ENCODE measurements at regions not wholly inside any gene's neighbourhood (a gene's known extent, or its start where the extent isn't known, plus 50 kb on each side); places are given as distances from the start of the nearest gene placed in this dataset.
"Not testable (repeated sequence)": the region's sequence is repeated elsewhere in the genome, so short reads cannot be mapped to it uniquely, and the experiment has no call there.

DNA sequence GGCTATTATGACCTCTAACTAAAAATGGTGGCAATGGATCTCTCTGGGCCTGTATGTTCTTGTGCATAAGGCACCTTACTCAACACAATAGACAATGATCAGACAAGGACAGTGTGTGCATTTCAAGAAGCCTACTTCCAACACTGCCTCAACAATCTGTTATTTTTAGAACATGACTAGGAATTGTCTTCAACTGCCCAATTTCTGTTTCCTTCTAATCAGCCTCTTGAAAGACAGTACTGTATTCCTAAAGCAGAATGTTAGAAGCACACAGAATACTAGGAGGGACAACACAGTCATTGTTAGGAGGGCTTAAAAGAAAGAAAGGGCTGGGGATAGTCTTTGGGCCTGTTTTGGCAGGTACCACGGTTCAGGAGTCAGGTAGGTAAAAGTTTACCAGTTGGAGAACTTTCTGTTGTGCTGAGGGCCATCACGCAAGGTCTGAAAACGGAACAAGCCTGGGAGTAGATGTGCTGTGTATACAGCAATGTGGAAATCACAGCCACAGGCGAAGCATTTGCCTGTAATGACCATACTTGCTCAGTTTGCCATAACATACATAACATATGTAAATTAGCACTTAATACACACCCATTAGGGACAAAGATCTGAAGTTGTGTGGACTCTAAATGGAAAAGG, 100.8 kb upstream of the ATXN3L start:
- no peak for DNase-seq

DNA sequence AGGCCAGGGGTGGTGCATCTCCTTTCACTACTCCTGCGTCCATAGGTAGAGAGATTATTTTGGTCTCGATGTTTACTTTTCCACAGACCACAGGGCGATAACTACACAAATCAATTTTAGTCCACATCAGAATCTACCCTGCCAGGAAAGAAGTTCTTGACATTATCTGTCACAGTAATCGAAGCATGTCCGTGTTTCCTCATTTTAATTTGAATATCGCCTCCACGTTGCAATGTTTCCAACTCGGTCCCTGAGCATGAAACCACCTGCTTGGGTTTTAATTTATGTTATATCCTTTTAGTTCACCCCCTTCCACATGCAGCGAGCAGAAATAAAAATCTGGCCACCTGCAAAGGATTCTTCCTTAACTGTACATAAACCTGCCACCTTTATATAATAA, 100.1 kb upstream of the ATXN3L start:
- no peak for DNase-seq

- DNase-seq, result no peak
These were observed 99.4 kb upstream of the ATXN3L start for GRCh38 chrX:13419276-13419675.

GRCh38 chrX:13418126-13419097, 98.6 kb upstream of the ATXN3L start:
- DNase-seq, result no peak

- DNase-seq, result no peak
These were observed 95.7 kb upstream of the ATXN3L start for GRCh38 chrX:13415509-13415908.

DNA sequence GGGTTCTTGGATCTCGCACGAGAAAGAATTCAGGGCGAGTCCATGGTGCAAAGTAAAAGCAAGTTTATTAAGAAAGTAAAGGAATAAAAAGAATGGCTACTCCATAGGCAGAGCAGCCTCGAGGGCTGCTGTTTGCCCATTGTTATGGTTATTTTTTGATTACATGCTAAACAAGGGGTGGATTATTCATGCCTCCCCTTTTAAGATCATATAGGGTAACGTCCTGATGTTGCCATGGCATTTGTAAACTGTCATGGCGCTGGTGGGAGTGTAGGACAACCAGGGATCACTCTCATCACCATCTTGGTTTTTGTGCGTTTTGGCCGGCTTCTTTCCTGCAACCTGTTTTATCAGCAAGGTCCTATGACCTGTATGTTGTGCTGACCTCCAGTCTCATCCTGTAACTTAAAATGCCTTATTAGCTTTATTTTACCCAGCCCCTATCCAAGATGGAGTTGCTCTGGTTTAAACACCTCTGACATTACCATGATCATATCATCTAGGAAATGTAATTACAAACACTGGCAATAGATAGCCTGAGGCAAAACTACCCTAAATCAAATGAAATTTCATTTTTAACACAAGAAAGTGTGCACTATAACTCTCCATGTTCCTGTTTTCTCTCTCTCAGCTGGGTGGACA, 94.3 kb upstream of the ATXN3L start:
- no peak for DNase-seq

DNA sequence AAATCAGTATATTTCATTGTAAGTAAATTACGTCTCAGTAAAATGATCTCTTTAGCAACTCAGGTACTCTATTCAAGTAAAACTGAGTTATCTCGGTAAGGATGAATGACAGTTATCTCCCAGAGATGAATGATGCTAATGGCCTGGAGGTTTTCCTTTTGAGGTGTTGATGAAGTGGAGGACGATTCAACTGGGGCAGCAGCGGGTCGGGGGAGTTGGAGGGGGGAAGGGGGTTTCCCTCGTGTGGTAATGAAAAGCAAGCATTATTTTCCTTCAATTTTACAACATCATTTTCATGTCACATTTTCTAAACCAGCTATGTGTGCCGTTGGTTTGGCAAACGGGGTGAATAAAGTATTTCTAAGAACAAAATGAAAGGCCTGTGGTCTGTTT, 92.4 kb upstream of the ATXN3L start:
- DNase-seq, result no peak

GRCh38 chrX:13411496-13412207, 91.8 kb upstream of the ATXN3L start:
- DNase-seq, result no peak

- not testable (repeated sequence) for DNase-seq
These were observed 88.7 kb upstream of the ATXN3L start for GRCh38 chrX:13408599-13408998.

GRCh38 chrX:13404777-13405176, 84.9 kb upstream of the ATXN3L start:
- not testable (repeated sequence) for DNase-seq

DNA sequence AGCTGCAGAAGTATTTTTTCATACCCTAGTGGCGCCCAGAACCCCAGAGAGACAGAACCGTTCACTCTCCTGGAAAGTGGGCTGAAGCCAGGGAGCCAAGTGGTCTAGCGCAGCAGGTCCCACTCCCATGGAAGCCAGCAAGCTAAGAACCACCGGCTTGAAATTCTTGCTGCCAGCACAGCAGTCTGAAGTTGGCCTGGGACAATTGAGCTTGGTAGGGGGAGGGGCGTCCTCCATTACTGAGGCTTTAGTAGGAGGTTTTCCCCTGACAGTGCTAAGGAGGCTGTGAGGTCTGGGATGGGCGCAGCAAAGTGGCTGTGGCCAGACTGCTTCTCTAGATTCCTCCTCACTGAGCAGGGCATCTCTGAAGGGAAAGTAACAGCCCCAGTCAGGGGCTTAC, 84.5 kb upstream of the ATXN3L start:
- no peak for DNase-seq

- DNase-seq, result no peak
These were observed 81.9 kb upstream of the ATXN3L start for GRCh38 chrX:13401724-13402123.

GRCh38 chrX:13398839-13399238, 79.0 kb upstream of the ATXN3L start:
- DNase-seq, result no peak

GRCh38 chrX:13397878-13398818, 78.3 kb upstream of the ATXN3L start:
- DNase-seq, result no peak

GRCh38 chrX:13396924-13397323, 77.1 kb upstream of the ATXN3L start:
- DNase-seq, result no peak

DNA sequence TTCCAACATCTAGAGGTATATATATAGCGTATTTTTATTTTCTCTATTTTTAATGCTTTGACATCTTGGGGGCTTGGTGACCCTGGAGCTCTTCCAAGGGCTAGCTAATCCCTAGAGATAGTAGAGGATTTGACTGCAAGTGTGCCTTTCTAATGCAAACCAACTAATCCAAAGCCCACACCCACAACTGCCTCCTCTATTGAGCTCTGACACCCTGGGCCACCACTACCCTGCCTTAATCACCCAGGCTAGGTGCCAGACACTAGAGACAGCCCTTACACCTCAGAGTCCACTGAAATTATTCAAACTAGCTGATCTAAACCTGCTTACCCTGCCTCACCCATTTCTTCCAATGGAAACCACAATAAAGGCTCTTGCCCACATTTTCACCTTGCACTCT, 69.6 kb upstream of the ATXN3L start:
- no peak for DNase-seq

- no peak for DNase-seq
These were observed 68.0 kb upstream of the ATXN3L start for GRCh38 chrX:13387666-13388494.

- DNase-seq, result no peak
These were observed 66.8 kb upstream of the ATXN3L start for GRCh38 chrX:13386636-13387035.

DNA sequence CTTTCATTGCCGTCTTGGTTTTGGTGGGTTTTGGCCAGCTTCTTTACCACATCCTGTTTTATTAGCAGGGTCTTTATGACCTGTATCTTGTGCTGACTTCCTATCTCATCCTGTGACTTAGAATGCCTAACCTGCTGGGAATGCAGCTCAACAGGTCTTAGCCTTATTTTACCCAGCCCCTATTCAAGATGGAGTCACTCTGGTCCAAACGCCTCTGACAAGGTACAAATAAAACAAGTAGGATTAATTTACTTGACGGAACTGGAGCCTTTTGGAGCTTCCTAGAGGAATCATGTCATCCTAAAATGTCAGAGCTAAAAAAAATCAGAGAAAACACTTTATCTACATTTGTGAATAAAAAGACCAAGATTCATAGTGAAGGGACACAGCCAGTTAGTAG, 66.2 kb upstream of the ATXN3L start:
- DNase-seq, result no peak

DNA sequence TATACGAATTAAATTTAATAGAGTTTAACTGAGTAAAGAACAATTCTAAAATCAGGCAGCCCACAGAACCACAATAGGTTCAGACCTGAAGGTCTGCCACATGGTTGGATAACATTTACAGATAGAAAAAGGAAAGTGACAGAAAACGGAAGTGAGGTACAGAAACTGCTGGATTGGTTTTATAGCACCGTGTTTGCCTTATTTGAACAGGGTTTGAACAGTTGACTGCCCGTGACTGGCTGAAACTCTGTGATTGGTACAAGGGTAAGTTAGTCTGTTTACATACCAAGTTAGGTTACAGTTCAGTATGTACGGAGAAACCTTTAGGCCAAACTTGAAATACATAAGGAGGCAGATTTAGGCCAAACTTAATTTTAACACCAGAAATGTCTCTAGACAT, 64.1 kb upstream of the ATXN3L start:
- no peak for DNase-seq

DNA sequence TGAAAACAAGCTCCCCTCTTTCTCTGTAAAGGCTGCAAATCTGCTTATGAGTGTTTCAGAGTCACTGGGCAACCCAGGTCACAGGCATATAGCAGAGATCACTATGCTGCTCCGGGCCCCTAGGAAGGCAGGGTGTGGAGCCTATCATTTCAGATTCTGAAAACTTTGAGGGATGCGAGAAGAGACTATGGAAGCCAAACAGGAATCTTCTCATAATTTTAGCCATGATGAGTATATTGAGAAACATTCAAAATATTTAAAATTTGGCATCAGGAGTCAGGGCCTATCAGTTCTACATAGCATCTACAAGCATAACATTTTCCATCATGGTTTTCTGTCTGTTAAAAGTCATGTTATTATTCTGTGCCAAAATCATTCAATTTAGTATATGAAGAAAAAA, 61.7 kb upstream of the ATXN3L start:
- no peak for DNase-seq

Data from activated effector memory CD4-positive, alpha-beta T cell treated with Interleukin-2 at 50 U/mL for 16 hours (primary cell).